ENCODE measurements at regions not wholly inside any gene's neighbourhood (a gene's known extent, or its start where the extent isn't known, plus 50 kb on each side); places are given as distances from the start of the nearest gene placed in this dataset.
"Not testable (repeated sequence)": the region's sequence is repeated elsewhere in the genome, so short reads cannot be mapped to it uniquely, and the experiment has no call there.

DNA sequence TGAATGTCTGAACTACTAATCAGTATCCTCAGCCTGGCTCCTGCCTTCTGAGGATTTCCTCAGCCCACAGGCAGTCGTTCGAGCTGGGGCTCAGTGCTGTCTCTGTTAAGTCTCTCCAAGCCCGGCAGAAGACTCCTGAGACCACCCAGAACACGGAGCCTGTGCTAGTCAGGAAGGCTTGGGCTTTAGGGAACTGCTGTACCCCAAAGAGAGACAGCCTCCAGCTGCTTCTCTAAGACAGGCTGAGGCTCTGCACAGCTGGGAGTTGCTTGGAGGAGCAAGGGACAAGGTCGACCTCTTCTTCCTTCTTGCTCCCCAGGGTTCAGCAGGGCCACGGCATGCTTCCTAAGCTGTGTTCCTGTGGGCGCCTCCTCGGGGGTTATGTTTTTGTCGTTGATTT is 283.4 kb upstream of the MYT1L start:
- no peak for DNase-seq

DNA sequence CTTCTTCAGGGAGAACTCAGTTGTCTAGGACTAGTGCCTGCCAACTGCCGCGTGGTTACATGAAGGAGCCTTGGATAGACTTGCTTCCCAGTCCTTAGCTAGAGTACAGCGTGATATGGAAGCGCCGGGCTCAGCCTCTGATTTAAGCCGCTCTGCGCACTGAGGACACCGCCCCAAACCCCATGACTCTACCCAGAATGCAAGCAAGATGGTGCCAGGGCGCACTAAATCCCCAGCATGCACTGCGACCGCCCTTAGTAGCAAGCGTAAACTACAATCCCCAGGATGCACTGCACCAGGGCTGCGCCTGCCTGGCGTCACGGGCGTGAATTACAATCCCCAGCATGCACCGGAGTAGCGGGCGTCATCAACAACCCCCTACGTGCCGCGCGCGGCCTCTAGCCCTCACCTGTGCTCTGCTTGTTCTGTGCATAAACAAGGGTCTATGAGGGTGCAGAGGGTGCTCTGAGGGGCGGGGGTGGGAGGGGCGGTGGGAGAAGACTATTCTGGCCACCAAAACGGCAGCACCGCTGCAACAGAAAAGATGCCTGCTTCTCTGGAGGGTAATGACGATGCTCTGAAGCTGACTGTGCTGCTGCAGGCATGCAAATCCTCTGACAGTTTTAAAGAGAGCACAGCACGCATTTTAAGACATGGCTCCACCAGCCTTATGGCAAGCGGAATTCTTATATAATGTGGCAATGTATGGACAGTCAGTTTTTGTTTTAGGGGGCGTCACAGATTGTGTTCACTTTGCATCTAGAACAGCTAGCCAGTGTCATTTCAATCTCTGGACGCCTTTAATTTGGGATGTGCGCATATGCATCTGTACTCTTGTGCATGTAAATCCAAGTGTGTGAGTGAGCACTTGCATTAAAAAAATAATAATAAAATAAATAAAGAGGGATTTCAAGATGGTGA is 282.5 kb upstream of the MYT1L start:
- peak; percentile 78 for DNase-seq

DNA sequence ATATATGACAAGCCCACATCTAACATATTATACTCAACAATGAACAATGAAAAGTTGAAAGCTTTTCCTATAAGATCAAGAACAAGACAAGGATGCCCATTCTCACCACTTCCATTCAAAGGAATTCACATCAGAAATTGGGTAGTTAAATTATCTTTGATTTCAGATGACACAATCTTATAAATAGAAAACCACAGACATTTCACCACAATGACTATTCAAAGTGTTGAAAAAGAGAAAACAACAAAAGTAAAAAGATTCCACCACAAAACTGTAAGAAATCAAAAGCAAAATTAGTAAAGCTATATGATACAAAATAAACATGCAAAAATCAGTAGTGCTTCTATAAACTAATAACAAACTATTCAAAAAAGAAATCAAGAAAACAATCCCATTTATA is 279.7 kb upstream of the MYT1L start:
- no peak for DNase-seq

DNA sequence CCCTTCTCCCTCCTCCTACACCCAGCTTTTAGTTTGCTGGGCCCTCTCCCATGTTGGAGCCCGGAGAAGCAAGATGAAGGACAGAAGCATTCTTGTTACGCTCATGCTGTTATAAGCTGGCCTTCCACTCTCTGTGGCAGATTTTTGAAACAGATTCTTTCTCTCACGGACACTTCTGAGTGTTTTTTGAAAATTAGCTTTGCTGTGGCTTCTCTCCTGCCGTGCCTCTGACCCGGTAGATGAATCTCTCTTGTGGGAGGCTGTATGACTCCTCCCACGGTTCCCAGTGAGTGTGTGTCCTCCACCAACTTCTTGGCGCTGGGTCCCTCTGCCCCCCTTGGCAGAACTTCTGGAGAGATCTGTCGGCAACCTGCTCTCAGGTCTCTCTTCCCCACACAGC is 269.3 kb upstream of the MYT1L start:
- no peak for DNase-seq

DNA sequence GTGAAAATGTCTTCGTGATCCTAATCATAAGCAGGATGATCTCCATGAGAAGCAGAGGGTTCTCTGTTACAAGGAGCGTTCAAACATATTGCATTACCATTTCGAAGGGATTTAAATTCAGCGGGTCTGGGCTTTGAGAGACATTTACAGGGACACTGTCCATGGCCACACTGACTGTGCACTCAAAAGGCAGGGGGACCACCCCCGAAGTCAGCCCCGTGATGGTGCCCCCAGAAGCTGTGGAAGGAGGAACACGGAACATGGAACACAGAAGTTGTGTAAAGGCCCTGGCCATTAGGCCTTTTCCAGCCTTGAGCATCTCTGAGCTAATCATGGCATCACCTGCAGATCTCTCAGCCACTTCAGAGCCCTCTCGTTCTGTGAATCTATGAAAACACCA is 268.4 kb upstream of the MYT1L start:
- no peak for DNase-seq

DNA sequence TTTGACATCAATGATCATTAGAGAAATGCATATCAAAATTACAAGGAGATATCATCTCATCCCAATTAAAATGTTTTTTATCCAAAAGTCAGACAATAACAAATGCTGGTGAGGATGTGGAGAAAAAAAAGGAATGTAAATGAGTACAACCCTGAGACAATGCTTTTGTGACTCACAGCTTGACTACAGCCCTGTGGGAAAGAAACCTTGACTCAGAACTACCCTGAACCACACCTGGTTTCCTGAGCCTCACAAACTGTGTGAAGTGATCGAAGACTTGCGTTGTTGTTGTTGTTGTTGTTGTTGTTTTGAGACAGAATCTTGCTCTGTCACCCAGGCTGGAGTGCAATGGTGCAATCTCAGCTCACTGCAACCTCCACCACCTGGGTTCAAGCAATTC is 266.6 kb upstream of the MYT1L start:
- no peak for DNase-seq

DNA sequence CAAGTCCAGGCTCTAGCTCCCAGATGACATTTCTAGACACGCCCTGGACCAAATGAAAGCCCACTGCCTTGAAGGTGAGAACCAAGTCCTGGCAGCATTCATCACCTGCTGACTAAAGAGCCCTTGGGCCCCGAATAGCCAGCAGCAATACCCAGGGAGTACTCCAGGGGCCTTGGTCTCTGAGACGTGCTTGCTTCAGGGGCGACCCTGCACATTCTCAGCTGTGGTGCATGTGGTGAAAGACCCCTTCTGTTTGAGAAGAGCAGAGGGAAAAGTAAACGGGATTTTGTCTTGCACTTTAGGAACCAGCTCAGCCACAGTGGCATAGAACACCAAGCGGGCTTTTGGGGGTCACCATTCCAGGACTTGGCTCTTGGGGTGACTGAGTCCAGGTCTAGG is 260.5 kb upstream of the MYT1L start:
- no peak for DNase-seq

DNA sequence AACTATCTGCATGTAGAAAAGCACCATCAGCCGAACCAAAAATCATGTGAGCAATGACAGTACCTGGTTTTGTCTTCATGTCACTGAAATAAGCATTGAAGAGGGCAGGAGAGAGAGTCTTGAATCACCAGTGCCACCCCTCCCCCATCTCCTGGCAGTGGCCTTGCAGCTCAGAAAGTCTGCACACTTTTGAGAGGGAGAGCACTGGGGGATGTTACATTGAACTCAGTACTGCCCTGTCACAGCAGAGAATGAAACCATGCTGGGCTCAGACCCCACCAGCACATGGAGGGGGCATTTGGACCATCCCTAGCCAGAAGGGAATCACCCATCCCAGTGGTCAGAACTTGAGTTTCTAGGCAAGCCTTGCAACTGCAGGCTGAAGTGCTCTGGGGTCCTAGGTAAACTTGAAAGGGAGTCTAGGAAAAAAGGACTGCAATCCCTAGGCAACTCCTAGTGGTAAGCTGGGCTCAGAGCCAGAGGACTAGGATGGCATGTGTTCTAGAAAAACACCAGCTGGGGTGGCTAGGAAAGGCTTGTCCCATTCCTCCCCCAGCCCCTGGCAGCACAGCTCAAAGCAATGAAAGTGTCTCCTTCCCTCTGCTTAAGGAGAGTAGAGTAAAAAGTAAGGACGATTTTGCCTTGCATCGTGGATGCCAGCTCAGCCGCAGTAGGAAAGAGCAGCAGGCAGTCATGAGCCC is 259.9 kb upstream of the MYT1L start:
- DNase-seq = no peak

DNA sequence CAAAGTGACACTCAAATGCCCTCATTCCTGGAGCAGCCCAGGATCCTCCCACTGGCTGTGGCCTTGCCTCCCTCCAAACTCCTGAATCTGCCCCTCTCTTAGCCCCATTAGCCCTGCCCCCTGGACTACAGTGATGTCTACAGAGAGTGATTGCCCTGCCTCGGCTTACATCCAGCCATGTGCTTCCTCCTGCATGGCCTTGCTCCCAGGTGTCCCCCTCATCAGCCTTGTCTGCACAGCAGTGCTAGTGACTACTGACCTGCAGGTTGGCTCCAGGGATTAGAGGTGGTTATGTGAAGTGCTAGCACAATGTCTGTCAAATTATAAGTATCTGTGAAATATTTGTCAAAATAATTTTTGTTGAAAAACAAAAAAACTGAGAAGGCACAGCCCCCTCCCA is 259.1 kb upstream of the MYT1L start:
- no peak for DNase-seq

DNA sequence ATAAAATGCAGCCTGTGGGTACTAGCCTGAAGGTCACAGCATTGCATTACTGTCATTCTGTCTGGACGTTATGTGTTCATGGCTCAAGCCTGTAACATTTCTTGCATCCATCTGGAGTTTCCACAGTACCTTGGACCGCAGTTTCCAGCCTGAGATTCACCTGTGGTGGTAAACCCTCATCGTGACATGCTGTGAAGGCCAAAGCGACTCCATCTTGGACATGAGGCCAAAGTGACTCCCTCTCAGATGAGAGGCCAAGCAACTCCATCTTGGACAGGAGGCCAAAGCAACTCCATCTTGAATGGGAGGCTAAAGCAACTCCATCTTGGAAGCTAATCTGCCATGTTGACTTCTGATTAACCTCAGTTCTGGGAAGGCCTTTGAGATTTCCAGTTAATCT is 257.7 kb upstream of the MYT1L start:
- no peak for DNase-seq

DNA sequence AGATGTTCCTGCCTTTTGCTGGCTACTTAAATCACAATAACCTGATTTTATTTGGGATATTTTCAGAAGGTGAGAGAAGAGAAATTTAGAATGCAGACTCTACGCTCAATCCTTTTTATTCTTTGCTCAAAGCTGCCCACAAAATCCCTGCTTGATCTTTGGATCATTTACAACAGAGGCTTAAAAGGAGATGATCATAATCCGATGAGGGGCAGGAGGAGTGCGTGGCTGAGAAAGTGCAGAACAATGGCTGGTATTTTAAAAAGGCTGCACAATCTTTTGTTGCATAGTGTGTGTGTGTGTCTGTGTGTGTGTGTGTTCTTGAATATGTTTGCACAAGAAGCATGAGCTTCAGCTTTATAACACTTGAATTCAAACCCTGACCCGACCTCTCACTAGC is 256.3 kb upstream of the MYT1L start:
- no peak for DNase-seq

DNA sequence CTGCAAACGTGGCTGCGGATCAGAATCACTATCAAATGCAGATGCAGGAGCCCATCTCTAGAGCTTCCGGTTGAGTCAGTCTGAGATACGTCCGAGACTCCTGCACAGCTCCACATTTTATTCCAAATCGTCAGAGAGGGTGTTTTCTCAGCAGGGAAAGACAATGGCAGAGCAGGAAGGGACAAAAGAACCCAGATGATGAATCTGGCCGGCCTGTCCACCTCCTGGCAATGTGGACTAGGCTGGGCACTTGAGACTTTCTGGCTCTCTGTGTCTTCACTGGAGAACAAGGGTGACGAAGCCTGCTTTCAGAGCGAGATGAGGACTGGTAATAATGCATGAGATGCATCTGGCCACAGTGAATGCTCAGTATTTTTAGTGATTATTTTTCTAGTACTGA is 255.9 kb upstream of the MYT1L start:
- DNase-seq = no peak

DNA sequence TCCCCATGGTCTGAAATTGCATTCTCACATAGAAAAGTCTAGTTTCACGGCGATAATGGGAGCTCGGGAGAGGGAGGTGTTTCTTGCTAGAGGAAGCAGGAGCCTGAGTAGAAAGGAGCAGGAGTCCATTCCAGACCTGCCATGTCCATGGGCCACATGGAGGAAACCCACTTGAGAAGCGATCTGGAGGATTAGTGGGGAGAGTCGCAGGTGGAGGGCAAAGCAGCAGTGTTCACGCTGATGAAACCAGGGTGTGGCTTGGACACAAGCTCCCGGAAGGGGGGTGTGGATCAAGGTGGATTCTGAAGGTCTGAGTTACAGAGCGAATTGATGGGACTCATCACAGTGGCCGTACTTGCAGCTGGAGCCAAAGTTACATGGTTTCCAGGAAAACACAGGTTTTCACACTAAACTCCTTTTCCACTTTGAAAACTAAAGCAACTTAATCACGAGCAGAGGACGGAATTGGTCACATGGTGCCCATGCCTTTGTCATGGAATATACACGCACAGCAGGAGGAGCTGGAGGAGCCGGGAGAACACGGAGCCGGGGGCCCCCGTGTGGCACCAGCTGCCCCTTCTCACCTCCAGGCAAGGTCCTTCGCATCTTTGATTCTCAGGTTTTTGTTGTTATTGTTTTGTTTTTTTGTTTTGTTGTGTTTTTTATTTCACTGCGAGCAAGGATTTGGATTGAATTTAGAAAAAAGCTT is 255.1 kb upstream of the MYT1L start:
- DNase-seq = no peak

DNA sequence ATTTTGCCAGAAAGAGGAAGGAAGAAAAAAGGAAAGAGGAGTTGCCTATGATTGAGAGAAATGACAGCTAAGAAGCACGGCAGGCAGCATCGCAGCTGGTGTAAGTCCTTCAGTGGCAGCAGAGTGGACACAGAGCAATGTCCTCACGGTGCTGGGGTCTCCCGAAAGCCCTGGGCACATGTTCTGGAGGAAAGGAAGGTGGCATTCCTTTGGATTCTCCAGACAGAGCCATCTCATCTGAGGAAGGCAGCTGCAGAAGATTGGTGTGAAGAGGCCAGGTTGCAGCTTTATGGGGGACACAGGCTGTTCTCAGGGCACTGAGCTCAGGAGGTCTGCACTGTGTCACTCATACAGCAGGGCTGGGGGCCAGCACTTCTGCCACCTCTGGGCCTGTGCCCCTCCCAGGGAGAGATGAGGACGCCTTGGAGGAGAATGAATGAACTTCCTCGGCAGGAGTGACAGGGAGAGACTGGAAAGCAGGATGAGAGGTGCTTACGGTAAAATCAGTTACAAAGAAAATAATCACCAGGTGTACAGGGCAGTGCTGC is 252.0 kb upstream of the MYT1L start:
- DNase-seq = no peak

DNA sequence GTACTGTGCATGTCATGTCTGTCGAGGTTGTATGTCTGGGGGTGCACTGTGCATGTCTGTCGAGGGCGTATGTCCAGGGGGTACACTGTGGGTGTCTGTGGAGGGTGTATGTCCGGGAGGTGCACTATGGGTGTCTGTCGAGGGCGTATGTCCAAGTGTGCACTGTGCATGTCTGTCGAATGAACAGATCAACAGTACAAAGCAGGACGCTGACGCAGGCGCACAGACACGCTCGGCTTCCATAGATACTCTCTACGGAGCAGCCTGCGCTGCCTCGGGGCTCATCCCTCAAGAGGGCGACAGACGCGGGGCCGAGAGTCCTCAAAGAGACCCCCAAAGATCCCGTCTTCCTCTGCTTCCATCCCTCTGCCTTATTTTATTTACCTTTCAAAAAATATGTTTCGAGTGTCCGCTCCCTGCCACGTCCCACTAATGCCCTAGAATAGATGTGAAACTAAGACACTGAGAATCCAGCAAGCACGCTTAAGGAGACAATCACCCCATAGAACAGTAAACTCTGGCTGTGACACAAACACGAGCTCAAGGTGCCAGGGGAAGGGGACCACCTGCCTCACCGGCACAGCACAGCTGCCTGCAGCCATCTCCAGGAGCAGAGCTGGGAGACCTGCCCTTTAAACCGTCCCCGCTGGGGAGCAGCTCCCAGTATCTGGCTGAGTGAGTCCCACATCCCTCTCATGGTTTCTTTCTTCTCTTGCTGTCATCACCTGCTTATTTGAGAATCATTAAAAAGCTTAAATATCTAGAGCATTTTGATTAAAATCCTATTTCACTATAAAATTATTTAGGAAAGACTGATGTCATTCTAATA is 250.5 kb upstream of the MYT1L start:
- no peak for DNase-seq

DNA sequence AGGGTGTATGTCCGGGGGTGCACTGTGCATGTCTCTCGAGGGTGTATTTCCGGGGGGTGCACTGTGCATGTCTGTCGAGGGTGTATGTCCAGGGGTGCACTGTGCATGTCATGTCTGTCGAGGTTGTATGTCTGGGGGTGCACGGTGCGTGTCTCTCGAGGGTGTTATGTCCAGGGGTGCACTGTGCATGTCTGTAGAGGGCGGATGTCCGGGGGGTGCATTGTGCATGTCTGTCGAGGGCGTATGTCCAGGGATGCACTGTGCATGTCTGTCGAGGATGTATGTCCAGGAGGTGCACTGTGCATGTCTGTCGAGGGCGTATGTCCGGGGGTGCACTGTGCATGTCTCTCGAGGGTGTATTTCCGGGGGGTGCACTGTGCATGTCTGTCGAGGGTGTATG is 249.8 kb upstream of the MYT1L start:
- not testable (repeated sequence) for DNase-seq

DNA sequence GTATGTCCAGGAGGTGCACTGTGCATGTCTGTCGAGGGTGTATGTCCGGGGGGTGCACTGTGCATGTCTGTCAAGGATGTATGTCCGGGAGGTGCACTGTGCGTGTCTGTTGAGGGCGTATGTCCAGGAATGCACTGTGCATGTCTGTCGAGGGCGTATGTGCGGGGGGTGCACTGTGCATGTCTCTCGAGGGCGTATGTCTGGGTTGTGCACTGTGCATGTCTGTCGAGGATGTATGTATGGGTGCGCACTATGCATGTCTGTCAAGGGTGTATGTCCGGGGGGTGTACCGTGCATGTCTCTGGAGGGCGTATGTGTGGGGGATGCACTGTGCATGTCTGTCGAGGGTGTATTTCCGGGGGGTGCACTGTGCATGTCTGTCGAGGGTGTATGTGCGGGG is 249.3 kb upstream of the MYT1L start:
- no peak for DNase-seq

DNA sequence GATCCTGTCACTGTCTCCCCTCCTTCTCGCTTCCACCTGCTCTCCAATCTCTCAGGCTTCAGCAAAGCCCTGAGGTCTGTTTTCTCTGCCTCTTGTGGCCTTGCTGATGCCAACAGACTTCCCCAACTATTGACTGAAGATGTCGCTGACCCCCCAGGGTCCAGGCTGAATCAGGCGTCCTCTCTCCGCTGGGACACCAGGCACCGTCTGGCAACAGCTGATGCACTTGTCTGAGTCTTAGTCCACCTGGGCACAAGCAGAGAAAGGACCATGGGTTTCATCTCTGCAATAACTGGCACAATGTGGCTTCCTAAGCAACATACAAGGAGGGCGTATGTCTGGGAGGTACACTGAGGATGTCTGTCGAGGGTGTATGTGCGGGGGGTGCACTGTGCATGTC is 248.7 kb upstream of the MYT1L start:
- DNase-seq = no peak

DNA sequence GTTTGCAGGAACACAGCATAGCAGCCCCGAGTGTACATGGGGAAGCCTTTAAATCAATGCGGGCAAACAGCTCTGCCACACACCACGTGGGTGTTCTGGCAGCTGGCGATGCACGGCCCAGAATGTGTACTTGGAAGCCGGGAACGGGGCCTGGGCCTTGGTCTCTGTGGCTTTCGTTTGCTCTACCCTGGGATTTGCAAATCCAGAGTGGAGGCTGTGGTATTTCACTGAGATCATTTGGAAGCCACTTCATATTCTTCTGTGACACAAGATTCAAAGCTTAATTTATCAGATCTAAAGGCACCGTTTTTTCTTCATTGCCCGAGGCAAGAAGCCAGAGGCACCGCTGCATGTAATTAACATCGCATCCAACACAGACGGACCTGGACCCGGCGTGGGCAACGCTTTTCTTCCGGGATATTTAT is 246.3 kb upstream of the MYT1L start:
- no peak for DNase-seq

DNA sequence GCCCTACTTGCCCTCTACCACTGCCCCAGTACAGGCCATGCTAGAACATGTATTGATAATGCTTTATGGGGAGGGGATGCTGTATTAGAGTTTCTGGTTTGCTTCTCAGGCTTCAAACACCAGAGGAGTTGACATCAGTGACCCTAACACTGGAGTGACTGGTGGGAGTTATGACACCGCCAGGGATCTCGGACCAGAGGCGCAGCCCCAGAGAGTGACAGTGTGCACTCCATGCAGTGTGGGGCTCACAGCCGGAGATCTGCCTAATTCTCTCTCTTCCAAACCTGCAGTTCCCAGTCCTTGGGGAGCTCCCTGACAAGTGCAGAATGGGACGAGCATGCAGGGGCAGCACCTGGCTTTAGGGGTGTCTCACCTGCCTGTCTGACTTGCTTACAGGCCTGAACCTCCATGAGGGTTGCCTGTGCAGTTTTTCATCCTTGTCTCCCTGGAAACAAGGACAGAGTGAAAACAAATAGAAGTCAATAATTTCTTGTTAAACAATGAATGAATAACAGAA is 244.9 kb upstream of the MYT1L start:
- DNase-seq = no peak

DNA sequence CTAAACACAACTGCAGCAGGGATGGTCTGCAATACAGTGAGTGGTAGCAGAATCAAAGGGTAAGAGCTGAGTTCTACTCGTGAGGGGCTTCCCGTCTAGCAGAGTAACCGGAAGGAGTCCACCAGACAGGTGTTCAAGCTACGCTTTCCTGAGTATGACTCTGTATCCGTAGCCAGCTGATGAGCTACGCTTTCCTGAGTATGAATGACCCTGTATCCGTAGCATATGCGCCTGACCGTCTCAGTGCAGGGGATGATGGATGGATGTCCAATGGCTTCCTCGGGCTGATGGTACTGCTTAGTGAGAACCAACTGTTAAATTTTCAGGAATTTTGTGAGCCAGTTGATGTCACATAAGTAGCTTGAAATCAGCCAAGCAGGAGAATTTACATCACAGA is 244.1 kb upstream of the MYT1L start:
- DNase-seq = no peak

All from activated naive CD4-positive, alpha-beta T cell treated with Interleukin-2 at 50 U/mL for 16 hours (primary cell).